ENCODE measurements at regions not wholly inside any gene's neighbourhood (a gene's known extent, or its start where the extent isn't known, plus 50 kb on each side); places are given as distances from the start of the nearest gene placed in this dataset.

DNA sequence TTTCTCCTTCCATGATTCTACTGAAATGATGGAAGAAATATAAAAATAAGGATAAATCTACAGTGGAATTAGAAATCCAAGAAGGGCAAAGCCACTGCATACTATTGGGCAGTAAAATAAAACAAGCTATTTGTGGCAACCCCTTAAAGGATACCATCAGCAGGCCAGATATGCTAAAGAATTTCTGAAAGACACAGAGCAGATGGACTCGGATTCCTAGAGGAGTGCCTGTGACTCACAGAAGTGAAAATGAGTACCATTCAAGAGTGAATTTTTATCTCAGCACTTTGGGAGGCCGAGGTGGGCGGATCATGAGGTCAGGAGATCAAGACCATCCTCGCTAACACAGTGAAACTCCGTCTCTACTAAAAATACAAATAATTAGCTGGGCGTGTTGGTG lies 318.1 kb downstream of the LRIG3 start:
- TF ChIP-seq POLR2A (IDR thresholded peaks at IDR 0.05; ENCODE audit: low read length), result no peak
- no peak for TF ChIP-seq GATA1 (IDR thresholded peaks at IDR 0.05; ENCODE audit: low read depth, low read length)

Measured in erythroblast (primary cell).